HG02852 (cell line): ENCODE measurements at regions not wholly inside any gene's neighbourhood (a gene's known extent, or its start where the extent isn't known, plus 50 kb on each side); places are given as distances from the start of the nearest gene placed in this dataset.

Experiments
- ATAC-seq: cut with Tn5 transposase; IDR thresholded peaks from one replicate; pipeline ENCODE4 v1.9.1; 2021; ENCODE audit warnings: mild to moderate bottlenecking, moderate library complexity; ENCODE audit not compliant: unreplicated experiment

GRCh38 chr20:60966031-60966430, 286.0 kb upstream of the CDH4 start:
- ATAC-seq: no peak

GRCh38 chr20:60966766-60967165, 285.3 kb upstream of the CDH4 start:
- ATAC-seq: no peak

GRCh38 chr20:60967431-60968316, 284.4 kb upstream of the CDH4 start:
- no peak for ATAC-seq

- no peak for ATAC-seq
Measured at GRCh38 chr20:60968853-60969720, 283.0 kb upstream of the CDH4 start.

- no peak for ATAC-seq
Measured at GRCh38 chr20:60970601-60971000, 281.5 kb upstream of the CDH4 start.

GRCh38 chr20:60974022-60974421, 278.0 kb upstream of the CDH4 start:
- no peak for ATAC-seq

GRCh38 chr20:60974441-60974945, 277.6 kb upstream of the CDH4 start:
- no peak for ATAC-seq

- ATAC-seq: no peak
Measured at GRCh38 chr20:60976139-60976538, 275.9 kb upstream of the CDH4 start.

- no peak for ATAC-seq
Measured at GRCh38 chr20:60976913-60977312, 275.1 kb upstream of the CDH4 start.

- no peak for ATAC-seq
Measured at GRCh38 chr20:60977901-60978300, 274.2 kb upstream of the CDH4 start.

GRCh38 chr20:60984666-60985065, 267.4 kb upstream of the CDH4 start:
- ATAC-seq: no peak

GRCh38 chr20:60986506-60987156, 265.4 kb upstream of the CDH4 start:
- ATAC-seq: no peak

GRCh38 chr20:60990061-60990460, 262.0 kb upstream of the CDH4 start:
- no peak for ATAC-seq

- no peak for ATAC-seq
Measured at GRCh38 chr20:60990643-60991042, 261.4 kb upstream of the CDH4 start.

GRCh38 chr20:60993433-60994044, 258.5 kb upstream of the CDH4 start:
- ATAC-seq: no peak

- ATAC-seq: no peak
Measured at GRCh38 chr20:60999250-60999649, 252.8 kb upstream of the CDH4 start.

GRCh38 chr20:61002090-61002489, 250.0 kb upstream of the CDH4 start:
- ATAC-seq: no peak

- ATAC-seq: no peak
Measured at GRCh38 chr20:61014491-61014890, 237.6 kb upstream of the CDH4 start.

GRCh38 chr20:61015602-61016001, 236.5 kb upstream of the CDH4 start:
- no peak for ATAC-seq

- ATAC-seq: no peak
Measured at GRCh38 chr20:61019322-61019721, 232.7 kb upstream of the CDH4 start.

- ATAC-seq: no peak
Measured at GRCh38 chr20:61023612-61024011, 228.4 kb upstream of the CDH4 start.
